Retinal pigment epithelial cell (primary cell): ENCODE measurements at regions not wholly inside any gene's neighbourhood (a gene's known extent, or its start where the extent isn't known, plus 50 kb on each side); places are given as distances from the start of the nearest gene placed in this dataset.

Experiments
- DNase-seq: peaks from one replicate; pipeline ENCODE4 v3.0.0-alpha.2; 2010; ENCODE audit warnings: low read depth
- H3K4me3 ChIP-seq: 2 replicates; pipeline ENCODE4 v1.5.1; 2011; ENCODE audit warnings: mild to moderate bottlenecking, low read length, control low read depth, moderate library complexity
- CTCF ChIP-seq: conservative IDR thresholded peaks from 2 replicates; pipeline ENCODE4 v1.5.1; 2011; ENCODE audit warnings: low read depth, low read length, control low read depth, inconsistent platforms

GRCh38 chr4:188903986-188904385 lies 764.7 kb downstream of the TRIML1 start:
- DNase-seq: no peak
- H3K4me3 ChIP-seq: no peak overlapping the region
- no peak for TF ChIP-seq CTCF

- TF ChIP-seq CTCF: no peak
- no peak overlapping the region for H3K4me3 ChIP-seq
- no peak for DNase-seq
Measured at GRCh38 chr4:188904617-188905016, 765.4 kb downstream of the TRIML1 start.

GRCh38 chr4:188905248-188905647 lies 766.0 kb downstream of the TRIML1 start:
- no peak for DNase-seq
- TF ChIP-seq CTCF: no peak

DNA sequence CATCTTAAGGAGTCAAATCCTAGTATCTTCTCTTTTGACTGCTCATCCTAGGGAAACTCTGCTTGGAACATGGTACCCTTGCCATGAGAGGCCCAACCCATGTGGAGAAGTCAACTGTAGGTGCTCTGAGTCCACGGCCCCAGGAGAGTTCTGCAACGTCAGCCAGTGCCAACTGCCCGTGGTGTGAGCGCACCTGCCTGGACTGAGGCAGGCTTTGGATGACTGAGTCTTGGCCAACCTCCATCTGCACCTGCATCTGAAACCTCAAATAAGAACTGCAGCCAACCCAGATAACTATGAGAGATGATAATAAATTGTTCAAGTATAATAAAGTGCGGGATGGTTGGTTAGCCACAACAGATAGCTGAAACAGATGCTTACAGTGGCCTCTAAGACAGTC lies 772.0 kb downstream of the TRIML1 start:
- TF ChIP-seq CTCF: no peak
- H3K4me3 ChIP-seq: no peak overlapping the region
- DNase-seq: no peak

More at GRCh38 chr4:188905248-188905647, 766.0 kb downstream of the TRIML1 start:
- no peak overlapping the region for H3K4me3 ChIP-seq

DNA sequence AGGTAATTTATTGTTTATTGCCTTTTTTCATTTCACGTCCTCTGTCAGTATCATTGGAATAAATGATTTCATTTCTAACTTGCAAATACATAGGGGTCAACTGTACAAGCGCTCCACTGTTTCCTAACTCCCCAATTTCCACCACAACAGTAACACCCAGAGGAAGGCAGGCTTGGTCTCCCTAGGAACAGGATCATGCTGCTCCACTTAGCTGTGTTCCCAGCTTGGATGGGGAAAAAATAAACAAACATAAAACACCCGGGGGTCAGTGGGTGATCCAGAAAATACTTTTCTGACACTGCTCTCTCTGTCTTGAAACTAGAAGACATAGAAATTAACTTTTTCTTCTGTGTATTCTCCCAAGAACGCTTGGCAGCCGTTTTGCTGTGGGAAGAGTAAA lies 772.5 kb downstream of the TRIML1 start:
- TF ChIP-seq CTCF: no peak
- H3K4me3 ChIP-seq: no peak overlapping the region
- DNase-seq: no peak

DNA sequence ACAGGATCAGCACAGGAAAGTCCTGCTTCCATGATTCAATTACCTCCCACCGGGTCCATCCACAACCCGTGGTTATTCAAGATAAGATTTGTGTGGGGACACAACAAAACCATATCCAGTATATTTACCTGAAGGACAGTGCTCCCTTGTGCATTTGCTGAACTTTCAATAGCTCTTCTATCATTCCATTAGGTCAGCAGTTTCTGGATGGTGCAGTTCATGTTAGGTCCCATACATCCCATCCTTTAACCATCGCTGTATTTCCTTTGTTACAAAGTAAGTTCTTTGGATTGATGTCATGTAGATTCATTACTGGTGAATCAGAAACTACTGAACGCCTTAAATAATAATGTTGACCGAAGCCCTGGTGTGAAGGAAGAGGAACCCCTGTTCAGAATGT lies 775.9 kb downstream of the TRIML1 start:
- H3K4me3 ChIP-seq: no peak overlapping the region
- no peak for TF ChIP-seq CTCF
- no peak for DNase-seq

DNA sequence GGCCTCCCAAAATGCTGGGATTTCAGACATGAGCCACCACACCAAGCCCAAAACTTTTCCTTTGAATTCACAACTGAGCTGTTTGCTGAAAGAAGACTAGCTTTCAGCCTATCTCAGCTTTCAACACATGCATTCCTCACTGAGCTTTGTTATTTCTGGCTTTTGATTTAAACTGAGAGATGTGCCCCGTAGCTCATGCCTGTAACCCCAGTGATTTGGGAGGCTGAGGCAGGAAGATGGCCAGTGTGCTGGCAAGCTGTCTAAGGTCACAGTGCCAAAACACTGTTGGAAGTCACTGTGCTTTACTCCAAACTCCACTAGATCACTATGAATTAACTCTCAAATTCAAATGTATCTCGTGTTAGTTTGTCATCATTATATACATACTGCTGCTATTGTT lies 779.5 kb downstream of the TRIML1 start:
- TF ChIP-seq CTCF: no peak

More for the DNA sequence above, 779.5 kb downstream of the TRIML1 start:
- DNase-seq: no peak
- no peak overlapping the region for H3K4me3 ChIP-seq
